GM21825 (cell line): ENCODE measurements at regions not wholly inside any gene's neighbourhood (a gene's known extent, or its start where the extent isn't known, plus 50 kb on each side); places are given as distances from the start of the nearest gene placed in this dataset.

Experiments
- ATAC-seq: cut with Tn5 transposase; IDR thresholded peaks from one replicate; pipeline ENCODE4 v1.9.1; 2021; ENCODE audit warnings: mild to moderate bottlenecking, moderate library complexity; ENCODE audit not compliant: unreplicated experiment

DNA sequence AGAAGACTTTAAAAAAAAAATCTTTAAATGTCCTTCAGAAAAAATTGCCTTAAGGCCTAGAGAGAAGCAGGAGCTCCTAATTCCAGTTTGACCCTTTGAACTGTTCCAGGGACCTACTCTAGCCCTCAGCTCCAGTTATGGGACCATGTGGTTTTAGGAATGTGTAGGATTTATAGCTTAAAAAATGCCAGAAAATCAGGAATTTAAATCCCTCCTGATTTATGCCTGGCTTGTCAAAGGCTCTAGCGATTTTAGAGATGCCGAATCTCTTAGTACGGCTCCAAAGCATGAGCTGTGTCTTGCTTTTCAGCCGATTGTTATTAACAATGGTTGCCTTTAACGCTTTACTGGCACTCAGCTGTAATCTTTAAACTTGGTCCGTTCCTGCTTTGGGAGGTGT, 130.6 kb upstream of the NPVF start:
- ATAC-seq: no peak

DNA sequence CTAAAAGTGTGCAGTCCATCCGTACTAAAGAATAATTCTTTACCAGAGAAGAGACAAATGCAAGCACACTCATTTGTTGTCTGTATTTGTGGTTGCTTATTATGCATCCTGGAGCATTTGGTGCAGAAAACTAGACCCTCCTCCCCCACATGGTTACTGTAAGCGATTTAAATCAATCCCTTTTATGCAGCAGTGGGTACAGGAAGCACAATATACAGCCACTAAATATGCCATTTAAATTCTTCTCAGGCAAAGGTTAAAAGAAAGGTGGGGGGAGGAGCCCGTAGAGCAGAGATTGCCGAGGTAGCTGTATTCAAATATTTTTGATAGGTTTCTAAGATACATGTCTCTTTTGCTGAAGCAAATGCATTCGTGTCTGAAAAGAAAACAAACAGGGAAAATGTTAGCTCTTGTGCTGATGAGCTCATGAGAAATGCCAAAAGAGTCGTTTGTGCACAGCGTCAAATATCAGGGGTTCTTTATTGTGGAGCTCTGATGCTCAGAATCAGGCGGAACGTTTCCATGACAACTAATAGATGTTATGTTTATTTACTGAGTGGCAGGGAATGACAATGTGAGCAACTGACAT, 131.3 kb upstream of the NPVF start:
- ATAC-seq: no peak

DNA sequence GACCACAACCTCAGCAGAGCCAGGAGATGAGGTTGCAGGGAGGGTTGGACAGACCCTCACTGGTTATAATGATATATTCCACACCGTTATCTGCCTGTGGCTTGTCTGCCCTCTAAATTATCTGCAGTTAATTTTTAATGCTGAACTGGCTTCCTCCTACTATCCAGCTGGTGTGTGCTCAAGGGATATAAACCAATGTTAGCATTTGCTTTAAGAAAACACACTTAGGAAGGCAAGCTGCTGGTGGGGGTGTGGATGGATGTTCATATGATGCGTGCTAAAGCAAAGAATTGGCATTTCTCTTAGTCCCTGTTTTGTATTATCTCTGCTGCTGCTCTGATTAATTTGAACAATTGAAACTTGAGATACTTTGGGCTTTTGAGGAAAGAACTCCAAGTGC, 132.2 kb upstream of the NPVF start:
- no peak for ATAC-seq

DNA sequence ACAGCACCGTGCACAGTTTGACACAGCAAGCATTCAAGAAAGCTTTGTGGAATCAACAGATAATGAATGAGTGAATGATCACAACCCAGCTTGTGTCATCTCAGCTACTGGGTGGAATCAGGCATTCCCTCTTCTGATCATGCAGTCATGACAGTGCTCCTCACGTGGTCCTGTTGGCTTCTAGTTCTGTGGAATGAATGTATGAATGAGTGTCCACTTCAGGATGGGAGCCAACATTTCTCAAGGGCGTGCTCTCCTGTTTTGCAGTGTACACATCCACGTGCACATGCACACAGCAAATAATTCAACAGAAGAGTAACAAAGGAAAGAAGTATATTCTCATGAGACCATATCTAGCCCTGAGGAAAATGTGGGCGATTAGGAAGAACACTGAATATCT, 133.1 kb upstream of the NPVF start:
- ATAC-seq: no peak

DNA sequence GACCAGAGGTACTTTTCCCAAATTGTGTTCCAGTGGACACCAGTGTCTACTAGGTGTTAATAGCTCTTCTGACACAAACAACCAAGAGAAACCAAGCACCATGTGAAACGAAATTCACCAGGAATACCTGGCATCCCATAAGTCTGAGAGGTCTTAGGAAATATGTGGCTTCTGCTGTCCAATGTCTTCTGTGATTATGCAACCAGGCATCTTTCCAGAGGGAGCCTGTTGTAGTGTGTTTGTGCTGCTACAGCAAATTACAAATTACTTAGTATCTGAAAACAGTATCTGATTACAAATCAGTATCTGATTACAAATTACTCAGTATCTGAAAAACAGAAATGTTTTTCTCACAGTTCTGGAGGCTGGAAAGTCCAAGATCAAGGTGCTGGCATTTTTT, 133.6 kb upstream of the NPVF start:
- no peak for ATAC-seq

DNA sequence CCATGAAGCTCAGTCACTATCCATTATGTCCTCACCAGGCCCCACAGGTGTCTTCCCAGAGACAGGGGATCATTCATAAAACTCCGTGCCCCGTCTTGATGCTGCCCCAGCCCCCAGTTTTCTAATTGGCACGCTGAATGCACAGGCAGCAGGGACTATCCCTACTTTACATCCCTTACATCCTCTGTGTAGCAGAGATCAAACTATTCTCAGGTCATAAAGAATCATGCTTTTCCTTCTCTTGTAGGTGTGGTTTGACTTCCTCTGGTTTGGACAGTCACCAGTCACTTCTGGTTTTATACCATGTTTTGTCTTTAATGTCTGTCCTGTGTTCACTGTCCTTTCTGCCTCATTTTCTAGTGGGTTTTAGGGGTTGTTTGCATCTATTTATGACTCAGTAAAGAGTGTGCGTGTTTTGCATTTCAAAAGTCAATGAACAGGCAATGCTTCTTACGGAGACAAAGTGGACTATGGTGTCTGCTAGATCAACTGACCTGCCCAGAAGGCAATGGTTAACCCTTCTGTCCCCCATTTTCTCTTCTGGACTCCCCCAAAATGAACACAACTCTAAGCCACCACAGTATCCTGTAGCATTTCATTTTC, 140.4 kb upstream of the NPVF start:
- ATAC-seq: no peak

DNA sequence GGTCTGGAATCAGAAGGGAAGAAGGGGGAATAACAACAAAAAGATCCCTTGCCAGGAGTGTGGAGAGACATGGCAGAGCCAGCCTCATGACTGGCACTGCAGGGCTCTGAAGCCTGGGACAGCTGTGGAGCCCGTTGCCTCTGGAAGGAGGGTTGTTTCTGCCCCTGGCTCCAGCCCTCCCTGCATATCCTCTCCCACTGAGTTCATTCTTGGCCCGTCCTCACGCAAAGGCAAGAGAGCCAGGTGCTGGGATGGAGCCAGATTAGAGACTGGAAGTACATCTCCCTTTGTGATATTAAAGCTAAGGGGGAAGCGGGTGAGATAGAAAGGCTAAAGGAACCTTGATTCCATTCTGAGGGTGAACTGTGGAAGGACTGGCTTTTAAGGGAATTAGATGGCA, 141.5 kb upstream of the NPVF start:
- no peak for ATAC-seq

DNA sequence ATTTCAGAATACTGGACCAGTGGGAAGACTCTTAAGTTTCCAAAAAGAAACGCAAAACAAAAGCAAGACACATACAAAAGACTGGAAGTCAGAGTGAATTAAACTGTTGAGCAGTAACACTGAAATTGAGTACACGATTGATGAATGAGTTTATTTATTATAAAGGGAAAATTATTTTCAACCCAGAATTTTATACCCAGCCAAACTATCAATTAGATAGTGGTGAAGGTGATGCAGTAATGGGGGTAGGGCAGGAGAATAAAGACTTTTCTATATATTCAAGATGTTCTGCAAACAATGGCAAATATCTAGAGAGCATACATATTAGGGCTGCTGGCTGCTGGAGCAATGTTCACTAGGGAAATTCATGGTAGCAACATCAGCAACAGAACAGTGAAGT, 143.7 kb upstream of the NPVF start:
- no peak for ATAC-seq

DNA sequence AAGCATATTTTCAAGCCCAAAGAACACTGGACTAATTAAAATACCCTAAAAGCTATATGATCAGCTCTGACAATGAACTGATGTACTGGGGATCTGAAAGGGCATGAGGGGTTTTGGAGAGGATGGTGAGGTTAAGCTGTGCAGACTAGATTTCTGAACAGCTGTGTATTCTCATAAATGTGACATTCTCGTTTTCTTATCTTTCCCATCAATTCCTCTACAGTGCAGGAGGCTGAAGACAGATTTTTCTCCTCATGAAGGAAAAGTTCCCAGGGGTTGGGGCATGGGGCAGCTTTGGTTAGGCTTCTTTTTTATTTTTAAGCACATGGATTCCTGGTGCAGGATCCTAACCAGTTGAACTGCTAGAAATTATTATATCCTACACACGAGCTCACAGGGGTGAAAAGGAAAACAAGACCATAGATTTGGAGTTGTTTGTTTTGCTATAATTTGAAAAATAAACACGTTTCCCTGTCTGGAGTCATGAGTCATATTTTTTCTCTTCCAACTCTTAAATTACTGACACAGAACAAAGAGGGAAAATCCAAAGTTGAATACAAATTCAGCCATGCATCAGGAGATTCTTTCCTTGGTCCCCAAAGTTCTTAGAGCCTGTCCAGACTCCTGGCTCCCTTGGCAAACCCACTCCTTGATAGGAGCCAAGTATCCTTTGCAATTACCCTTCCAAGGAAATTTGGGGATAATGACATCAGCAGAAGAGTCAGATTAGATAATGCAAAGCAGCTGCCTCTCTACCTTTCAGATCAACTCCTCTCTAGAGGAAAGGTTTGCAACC, 147.7 kb upstream of the NPVF start:
- ATAC-seq: no peak

DNA sequence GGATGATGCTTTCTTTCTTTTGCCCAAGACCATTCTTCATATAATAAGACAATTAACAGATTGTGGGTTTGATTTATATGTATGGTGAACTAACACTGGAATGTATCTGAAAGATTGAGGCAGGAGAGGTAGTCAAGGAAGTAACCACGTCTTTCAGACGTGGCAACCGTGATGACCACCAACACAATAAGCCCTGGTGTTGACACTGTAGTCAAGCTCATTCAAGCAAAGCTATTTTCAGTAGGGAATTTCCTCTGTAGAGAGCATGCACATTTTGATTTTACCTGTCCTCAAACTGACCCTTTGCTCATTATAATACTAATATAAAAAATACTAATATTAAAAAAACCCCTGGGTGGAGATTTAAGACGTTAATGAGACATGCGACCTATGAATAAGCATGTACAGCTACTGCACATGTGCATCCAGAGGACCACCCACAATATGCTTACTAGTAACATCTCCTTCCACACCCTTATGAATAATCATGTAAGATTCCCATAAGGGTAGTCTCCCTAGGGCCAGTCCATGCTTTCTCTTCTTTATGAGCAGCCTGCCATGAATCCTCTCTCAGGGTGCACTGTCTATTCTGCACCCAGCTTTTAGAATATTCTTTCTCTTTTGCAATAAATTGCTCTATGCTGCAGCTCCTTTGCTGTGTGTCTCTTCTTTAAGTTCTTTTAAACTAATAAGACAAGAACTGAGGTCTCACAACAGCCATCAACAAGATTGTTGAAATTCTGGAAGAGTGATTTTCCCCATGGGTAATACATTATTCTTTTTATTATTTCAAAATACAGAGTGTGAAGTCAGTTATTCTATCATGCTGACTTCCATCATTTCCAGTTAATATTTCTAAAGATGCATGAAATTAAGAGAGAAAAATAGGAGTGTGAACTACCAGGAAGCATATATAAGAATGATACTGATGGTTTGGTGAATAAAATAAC, 151.3 kb upstream of the NPVF start:
- no peak for ATAC-seq

DNA sequence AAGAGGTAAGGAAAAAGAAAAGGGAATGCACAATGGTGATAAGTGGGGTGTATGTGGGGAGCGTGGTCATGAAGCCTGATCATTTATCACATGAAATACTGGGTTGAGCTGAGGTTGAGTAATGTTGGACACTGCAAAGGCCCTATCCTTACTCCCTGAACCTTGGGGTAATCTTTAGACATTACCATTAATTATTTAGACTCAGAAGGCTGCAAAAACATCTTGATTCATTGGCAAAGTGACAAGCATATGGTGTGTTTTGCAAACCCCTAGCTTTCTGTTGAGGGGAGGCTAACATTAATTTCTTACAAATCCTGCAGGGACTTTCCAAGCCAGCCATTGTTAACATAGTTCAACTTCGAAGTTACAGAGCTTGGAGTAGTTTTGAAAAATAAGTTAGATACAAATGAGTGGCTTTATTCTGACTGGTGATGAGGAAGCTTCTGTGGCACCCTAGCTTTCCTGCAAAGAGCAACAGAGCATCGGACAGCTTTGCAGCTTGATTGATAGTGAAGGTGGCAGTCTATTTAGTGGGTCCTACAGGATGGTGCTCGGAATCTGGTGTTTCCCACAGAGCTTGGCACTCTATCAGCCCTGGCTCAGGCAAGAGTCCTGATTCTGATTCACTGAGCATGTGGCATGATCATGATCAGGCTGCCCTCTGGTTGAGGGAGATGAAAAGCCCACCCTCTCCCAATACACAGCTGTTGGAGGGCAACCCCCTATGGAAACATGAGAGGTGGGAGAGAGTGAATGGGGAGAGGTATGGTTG, 153.7 kb upstream of the NPVF start:
- ATAC-seq: no peak

DNA sequence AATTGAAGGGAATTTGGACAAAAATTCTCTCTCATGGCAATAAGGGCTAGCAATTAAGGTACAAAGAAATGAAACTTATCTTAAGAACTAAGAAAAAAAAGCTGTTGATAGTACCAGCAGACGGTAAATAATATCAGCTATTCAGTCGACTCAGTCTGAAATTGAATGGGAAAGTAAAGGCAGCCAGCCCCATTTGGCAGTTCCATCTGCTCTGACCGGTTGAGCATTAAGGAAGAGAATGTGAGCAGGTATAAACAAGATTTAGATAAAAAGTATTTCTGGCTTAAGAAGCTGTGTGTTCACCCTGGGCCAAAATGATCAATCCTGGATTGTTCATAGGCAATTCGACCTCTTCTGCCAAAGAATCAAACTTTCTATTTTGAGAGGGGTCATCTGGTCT, 154.6 kb upstream of the NPVF start:
- no peak for ATAC-seq

DNA sequence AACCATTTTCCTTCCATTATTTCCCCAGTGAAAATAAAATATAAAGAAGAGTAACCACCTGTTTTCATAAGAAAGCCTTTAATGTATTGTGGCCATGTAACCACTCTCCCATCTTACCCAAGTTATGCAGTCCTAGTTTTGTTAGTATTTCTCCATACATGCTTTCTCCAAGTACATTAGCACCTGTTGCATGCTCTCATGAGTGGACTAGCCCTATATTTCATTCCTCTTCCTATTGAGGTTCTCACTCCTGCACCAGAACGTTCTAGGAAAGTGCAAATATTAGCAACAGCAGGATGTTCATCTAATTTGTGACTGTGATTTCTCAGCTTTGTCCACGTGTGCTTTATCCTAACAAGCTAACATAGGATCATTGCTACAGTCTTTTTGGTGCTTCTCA, 155.1 kb upstream of the NPVF start:
- no peak for ATAC-seq

DNA sequence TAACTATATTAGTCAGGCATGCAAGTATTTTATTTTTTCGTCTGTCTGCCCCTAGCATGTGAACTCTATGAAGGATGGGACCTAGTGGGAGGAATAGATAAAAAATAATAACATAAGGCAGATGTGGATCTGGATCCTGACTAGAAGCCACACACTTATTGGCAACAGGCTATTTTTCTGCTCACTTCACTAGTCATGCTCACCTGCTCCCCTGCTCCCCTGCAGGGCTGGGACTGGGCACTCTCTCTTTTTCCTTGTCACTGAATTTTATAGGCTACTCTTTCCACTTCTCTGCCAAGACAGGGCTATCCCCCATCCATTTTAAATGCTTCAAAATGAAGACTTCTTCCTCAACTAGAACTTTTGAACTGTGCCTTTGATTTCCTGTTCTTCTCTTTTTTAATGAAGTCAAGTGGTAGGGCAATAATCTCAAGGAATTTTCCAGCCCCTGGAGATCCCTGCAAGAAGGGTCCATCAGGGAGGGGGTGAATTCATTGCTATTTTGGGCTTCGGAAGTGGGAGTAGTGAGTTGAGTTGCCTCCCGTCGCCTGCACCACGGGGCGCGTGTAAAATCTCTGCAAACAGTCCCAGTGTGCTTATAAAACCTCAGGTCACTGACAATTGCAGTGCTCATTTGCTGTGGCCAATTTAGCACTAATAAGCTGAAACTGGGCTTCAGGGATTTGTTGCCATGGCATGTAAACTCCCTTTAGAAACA, 156.7 kb upstream of the NPVF start:
- no peak for ATAC-seq

DNA sequence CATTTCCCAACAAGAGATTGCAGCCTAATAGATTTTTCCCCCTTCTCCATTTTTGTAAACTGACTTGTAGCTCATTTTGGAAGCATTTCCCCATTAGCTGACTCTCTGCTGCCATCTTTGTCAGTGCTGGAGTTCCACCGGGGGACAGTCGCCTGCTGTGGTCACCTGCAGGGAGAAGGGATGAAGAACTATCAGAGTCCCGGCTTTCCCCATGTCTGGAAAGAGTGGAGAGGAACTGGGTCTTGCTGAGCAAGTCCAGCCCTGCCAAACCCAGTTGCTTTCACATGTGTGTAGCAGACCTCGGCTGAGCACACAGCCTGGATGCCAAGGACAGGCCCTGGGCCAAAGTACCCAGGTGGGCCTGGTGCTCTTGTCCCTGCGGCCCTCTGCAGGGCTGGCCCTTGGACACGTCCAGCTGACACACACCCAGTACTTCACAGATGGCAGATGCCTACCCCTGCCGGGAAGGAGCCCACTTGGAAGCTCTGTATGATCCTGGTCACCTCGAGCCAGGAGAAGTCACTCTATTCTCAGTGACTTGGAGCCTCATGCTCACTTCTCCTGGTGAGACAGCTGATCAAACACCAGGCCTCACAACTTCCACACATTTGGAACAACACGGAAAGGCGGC, 157.3 kb upstream of the NPVF start:
- no peak for ATAC-seq

DNA sequence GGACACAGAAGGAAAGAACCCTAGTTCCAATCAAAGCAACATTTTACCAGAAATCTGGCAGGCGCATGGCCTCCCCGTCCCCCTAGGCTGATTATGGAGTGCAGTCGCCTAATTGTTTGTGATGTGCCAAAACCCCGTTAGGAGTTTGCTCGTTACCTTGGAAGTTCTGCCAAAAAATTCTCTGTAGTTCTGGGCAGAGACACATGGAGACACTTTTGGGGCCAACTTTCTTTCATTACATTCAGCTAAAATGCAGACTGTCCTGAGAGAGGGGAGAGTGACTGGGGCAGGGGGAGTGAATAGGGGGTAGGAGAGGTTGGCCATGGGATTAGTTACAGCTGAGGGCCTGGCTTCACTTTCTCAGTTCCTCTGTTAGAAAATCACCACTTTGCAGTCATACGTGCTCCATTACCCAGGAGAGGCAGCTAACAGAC, 158.0 kb upstream of the NPVF start:
- no peak for ATAC-seq

DNA sequence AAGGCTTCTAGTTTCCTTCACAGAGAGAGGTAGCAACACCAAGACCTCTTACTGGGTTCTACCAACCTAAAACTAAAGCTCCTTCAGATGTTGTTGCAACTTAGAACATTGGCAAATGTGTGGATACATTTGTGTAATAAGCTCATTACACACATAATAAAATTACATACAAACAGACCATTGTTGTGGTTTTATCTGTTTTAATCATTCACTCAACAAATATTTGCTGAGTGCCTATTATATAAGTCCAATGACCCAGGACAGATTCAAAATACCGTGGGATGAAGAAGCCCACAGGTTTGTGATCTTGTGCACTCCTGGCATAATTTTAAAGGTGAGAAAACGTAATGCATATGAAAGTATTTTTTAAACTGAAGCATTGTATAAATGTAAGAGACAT, 160.4 kb upstream of the NPVF start:
- ATAC-seq: no peak

DNA sequence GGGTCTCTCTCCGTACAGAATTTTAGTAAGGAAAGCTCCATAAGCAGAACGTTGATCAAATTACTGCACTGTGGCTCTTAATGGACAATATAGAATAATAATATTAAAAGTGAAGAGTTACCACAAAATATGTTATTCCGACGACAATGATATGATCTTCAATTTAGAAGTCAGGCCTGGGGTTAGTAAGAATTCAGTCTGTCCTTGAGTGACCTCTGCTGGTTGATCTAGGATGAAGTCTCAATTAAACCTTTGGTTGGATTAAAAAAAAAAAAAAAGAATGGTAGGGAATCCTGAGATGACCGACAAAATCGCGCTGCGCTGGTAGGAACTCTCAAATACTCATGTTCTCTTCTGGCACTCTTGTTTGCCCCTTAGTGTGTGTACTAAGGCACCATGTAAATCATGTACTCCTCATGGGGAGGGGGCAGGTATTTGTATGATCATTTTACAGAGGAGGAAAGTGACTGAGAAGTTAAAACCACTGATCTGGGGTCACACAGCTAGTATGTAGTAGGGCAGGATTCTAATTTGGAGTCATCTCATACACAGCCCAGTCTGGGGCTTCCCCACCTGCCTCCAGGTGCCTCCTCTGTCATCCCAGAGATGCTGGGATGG, 161.3 kb upstream of the NPVF start:
- no peak for ATAC-seq

DNA sequence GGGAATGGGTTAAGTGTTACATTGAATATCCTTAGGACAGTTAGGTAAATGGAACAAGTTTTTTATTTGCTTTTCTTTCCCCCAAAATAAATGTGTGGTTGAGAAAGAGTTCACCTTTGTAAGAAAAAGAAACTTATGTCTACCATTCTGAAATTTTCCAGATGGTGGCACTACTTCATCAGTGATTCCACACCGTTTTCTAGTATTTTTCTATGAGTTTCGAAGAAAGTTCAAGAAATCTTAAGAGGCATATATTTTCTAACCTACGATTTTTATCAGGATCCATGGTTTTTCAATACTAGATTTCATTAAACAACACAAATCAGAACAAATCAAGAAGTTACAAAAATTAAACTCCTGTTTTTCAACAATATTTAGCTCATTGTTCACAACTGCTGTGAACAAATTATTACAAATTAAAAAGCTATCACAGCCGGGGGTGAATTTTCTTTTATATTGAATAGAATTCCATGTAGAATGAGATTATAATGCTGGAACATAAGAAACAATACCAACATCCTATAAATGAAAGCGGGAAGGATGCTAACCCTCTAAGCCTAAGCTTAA, 163.1 kb upstream of the NPVF start:
- ATAC-seq: no peak
